CD4-positive, alpha-beta T cell treated with Interleukin-12 subunit alpha and Interleukin-12 subunit beta, for 1 hour (primary cell): ENCODE measurements at regions not wholly inside any gene's neighbourhood (a gene's known extent, or its start where the extent isn't known, plus 50 kb on each side); places are given as distances from the start of the nearest gene placed in this dataset.
"Not testable (repeated sequence)": the region's sequence is repeated elsewhere in the genome, so short reads cannot be mapped to it uniquely, and the experiment has no call there.

Experiments used
- DNase-seq: peaks from one replicate; pipeline ENCODE4 v3.0.0-alpha.2; 2020

GRCh38 chr1:242900558-242900957, 354.5 kb downstream of the CEP170 start:
- DNase-seq = not testable (repeated sequence)

- DNase-seq = no peak
Observed at GRCh38 chr1:242890192-242890741, 364.8 kb downstream of the CEP170 start.

DNA sequence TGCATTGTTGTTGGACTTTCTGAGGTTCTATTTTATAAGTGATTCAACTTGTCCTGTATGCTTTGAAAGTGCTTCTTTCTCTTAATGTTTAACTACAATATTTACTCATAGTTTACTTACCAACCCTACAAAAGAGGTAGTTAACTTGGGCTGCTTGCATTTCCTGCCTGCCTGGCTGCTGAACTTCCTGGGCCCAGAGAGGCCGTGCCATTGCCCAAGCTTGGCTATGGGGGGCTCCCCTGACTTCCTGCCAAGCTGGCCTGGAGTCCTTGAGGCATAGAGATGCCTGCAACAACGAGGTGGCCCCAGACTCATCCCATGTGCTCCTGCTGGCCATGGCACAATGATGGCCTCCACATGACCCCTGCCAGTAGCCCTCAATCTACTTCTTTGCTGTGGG, 361.6 kb upstream of the PLD5 start:
- DNase-seq = no peak

DNA sequence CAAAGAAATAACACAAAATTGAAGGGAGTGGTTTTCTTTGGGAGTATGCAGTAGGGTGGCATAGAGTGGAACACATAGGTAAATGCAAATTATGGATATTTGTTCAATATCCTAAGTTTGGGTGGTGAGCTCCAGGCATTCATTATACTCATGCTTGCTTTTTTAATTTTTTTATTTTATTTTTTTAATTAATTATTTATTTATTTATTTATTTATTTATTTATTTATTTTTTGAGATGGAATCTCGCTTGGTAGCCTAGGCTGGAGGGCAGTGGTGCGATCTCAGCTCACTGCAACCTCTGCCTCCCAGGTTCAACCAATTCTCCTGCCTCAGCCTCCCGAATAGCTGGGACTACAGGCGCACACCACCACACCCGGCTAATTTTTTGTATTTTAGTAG, 355.5 kb upstream of the PLD5 start:
- DNase-seq = not testable (repeated sequence)

DNA sequence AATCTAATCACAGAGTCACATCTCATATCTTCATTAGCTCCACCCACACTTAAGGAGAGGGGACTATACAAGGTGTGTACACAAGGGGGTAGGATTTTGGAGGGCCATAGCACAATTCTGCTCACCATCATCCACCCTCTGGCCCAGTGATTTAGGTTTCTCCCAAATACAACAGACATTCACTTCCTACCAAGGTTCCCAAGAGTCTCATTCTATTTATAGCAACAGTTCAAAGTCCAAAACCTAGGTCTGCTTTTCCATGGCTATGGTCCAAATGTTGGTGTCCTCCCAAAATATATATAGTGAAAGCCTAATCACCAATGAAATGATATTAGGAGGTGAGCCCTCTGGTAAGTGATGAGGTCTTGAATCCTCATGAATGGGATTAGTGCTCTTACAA, 353.2 kb upstream of the PLD5 start:
- no peak for DNase-seq

DNA sequence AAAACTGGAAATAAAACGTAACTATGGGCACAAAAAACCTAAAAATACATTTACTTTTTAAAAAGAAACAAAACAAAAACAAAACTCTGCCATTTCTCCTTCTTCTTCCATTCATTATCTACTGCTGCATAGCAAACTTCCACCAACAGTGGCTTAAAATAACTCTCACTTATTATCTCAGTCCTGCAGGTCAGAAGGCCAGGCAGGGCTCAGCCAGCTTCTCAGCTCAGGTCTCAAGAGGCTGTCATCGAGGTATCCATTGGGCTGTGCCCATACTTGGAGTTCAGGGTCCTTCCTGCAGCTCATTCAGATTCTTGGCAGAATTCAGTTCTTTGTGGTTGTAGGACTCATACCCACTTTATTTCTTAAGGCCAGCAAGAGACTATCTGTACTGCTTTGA, 352.7 kb upstream of the PLD5 start:
- no peak for DNase-seq

DNA sequence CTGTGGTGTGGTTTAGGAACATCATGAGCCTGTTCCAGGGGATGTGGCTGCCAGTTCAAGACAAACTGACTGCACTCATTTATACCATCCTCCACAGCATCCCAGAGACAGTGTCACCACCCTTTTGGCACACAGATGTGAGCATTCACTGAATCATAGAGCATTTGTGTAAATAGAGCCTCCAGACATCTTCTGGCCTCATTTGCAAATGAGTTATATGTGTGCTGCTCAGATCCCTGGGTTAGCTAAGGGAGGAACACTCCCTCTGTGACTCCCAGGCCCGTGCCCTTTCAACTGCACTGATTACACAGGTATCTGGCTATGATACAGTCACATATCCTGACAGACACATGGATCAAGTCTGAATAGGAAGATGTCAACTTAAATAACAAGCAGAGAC, 351.5 kb upstream of the PLD5 start:
- no peak for DNase-seq

- DNase-seq = no peak
Observed at GRCh38 chr1:242873661-242874060, 349.2 kb upstream of the PLD5 start.

DNA sequence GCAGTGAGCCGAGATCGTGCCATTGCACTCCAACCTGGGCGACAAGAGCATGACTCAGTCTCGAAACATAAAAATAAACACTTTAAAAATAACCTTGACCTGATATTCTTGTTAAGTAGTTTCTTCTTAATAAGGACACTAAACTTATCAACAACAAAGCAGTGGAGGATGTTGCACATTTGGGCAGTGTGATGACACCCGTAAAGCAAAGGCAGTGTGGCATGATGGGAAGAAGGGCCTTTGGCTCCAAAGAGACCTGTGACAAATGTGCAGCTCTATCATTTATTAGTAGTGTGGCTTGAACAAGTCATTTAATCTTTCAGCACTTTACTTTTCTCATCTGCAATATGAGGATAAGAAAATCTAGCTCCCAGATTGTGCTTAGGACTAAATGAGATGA, 348.0 kb upstream of the PLD5 start:
- no peak for DNase-seq

DNA sequence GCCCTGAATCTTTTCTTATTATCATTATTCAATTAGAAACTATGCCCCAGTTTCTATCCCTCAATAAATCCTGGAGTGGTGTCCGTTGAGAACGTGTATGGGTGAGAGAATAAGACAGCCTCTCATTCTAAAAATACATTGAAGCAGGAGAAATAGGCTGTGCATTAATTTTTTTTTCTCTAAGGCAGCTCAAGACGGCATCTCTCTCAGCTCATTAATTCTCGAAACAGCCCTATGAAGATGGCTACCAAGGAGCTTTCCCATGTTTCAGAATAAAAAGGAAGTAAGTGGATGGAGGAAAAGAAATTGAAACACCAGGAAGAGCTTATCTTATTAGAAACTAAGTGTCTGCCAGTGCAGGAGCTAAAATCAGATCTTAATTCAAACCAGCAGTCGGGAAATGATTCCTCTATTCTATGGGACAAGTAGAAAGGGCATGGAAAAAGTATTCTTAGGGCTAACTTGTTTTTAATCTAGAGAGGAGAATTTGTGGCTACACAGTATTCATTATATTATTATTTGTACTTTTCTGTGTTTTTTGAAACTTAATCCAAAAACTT, 347.1 kb upstream of the PLD5 start:
- DNase-seq = no peak

GRCh38 chr1:242870966-242871365, 346.5 kb upstream of the PLD5 start:
- DNase-seq = no peak

- DNase-seq = no peak
Observed at GRCh38 chr1:242856289-242856688, 331.8 kb upstream of the PLD5 start.

GRCh38 chr1:242854466-242854865, 330.0 kb upstream of the PLD5 start:
- no peak for DNase-seq

DNA sequence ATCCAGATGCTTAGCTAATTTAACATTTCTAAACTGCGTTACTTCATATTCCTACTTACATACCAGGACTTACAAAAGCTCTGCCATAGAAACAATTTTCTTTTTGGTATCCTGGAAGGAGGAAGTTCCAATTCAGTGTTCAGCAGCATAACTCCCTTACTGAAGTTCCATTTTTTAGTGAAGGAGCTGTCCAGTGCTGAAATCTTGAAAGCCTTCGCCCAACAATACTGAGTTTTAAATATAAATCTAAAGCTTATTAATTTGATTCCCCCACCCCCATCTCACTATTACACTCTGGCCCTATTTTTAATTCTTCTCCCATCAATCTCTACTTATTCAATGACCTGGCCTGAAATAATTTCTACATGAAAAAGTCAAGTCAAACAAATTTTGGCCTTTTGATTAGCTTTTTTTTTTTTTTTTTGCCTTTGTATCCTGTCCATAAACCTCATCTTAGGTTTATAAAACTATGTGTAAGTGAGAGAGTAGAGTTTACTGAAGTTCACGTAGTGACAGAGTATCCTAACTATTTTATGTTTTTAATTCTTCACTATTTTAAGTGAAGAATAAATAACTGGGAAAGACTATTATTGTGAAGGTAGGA, 323.0 kb upstream of the PLD5 start:
- DNase-seq = no peak

GRCh38 chr1:242842094-242842493, 317.6 kb upstream of the PLD5 start:
- DNase-seq = no peak

GRCh38 chr1:242839101-242839500, 314.6 kb upstream of the PLD5 start:
- no peak for DNase-seq

- no peak for DNase-seq
Observed at GRCh38 chr1:242836423-242836822, 311.9 kb upstream of the PLD5 start.

DNA sequence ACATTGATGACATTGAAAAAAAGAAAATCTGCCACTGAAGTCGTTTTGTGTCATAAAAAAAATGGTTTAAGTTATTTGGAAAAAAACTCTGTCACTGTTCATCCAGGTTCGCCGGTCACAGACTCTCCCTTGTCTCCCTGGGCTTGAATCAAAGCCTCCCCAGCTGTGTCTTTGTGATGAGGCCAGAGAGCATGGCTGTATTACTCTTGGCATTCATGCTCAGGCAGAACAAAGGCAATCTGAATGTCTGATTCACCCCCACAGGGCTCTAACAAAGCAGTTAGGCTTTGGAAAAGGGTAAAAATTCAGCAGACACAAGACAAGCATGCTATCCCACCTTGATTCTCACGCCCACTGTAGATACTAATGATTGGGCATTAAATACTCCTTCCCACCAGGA, 304.3 kb upstream of the PLD5 start:
- no peak for DNase-seq

- DNase-seq = no peak
Observed at GRCh38 chr1:242828199-242828598, 303.7 kb upstream of the PLD5 start.

DNA sequence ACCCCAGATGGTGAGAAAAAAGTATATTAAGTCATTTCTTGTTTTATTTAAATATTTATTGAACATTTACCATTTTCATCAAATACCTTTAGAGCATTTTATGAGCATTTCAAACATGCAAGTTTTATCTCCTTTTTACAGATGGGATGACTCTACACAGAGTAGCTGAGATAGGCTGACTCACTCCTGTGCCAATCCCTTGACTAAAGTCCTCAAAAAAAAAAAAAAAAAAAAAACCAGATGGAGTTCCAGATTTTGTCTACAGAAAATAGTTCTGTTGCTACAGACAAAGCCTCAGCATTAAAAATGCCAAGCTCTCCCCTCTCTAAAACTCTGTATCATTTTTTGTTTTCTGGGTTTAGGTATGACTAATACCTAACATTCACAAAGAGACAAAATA, 303.0 kb upstream of the PLD5 start:
- no peak for DNase-seq

DNA sequence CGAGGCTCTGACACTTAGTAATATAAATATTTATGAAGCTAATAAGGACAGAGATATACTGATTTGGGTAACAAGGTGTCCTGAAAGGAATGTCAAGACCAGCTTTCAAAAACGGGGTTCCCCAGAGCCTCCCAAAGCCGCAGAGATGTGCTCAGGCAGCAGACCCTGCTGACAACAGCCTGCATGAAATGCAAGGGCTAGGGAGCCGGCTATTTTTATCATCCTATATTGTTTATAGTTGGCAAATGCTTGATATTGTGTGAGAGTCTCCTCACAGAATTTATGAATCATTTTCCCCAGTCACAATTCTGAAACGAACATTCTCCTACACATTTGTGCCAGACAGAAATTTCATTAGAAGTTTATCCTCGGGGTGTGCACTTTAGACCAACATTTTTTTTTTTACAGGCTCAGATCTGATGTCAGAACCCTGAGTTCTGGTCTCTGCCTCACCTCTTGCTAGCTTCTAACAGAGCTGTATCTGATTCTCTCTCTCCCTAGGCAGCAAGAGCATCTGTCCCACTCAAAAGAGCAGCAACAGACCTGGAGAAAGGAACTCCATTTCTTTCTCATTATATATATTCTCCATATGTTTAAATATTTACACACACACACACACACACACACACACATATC, 302.3 kb upstream of the PLD5 start:
- DNase-seq = no peak

DNA sequence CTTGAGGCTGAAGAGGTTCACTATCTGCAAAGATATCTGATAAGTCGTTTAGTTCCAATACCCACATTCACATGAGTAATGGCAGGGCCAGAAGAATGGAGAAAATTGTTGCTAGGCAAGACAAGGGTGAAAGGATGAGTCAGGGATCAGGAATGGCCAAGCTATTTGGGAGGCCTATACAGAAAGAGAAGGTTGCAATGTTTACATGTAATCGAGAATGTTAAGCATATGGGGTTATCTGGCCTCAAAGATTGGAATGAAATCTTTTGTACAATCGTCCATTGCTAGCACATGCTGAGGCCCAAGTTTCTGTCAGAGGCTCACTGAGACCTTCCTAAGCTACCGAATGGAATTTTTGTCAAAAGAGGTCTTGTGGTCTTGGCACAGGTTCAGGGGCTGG, 299.9 kb upstream of the PLD5 start:
- no peak for DNase-seq

DNA sequence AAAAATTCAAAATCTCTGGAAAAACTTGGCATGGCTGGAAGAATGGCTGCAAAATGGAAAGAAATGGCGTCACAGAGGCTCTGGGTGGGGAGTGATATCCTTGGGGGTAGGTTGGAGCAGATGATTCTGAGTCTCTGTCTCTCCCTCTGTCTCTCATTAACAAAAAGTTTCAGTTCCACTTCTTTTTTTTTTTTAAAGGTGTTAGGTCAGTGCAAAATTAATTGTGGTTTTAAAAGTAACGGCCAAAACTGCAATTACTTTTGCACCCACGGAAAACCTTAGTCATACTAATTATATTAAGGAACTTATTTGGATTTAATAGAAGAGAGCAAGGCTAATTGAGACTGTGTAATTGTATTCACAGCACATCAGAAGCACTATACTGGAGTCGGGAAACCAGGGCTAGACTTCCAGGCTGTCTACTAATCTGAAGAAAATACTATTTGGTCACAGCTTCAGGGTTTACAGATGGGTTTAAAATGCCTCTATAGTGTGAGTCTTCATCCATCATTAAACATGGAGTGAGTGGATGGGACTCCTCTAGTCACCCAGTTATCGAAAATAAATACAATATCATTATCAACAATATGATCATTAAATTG, 289.1 kb upstream of the PLD5 start:
- DNase-seq = no peak
